D721Med (cell line): ENCODE measurements at regions not wholly inside any gene's neighbourhood (a gene's known extent, or its start where the extent isn't known, plus 50 kb on each side); places are given as distances from the start of the nearest gene placed in this dataset.

ENCODE experiments used
- DNase-seq: peaks from one replicate; pipeline ENCODE4 v3.0.0; 2011; ENCODE audit warnings: low spot score; ENCODE audit not compliant: insufficient read length
- FAIRE-seq: peaks from 2 replicates; lab custom pipeline; 2011; peaks lifted over from hg19 to GRCh38; lab: Jason Lieb, UNC
- CTCF ChIP-seq: IDR thresholded peaks from 2 replicates; pipeline ENCODE4 v1.5.1; 2012; ENCODE audit warnings: mild to moderate bottlenecking, control low read depth; ENCODE audit not compliant: insufficient read depth; ENCODE audit errors: missing control alignments

DNA sequence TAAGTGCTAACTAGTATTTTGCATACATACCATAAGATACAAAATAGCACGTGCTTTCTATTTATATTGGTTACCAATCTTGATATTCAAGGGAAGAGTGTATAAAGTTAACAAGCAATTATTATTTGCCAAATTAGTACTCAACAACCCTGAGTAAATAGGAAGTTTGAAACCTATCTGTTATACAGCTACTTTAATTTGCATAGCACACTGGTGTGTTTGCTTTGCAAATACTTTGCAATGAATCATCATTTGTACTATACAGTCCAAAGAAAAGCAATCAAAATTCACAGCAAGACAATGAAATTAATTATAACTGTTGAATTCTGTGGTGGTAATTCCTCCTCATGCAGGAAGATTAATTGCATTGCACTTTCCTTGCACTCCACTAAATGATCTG is 469.1 kb downstream of the PRKD1 start:
- TF ChIP-seq CTCF = no peak
- no peak for DNase-seq
- no peak for FAIRE-seq

- DNase-seq (no peak), FAIRE-seq (no peak)
- no peak for TF ChIP-seq CTCF
Observed at GRCh38 chr14:29459531-29459930, 468.1 kb downstream of the PRKD1 start.

DNA sequence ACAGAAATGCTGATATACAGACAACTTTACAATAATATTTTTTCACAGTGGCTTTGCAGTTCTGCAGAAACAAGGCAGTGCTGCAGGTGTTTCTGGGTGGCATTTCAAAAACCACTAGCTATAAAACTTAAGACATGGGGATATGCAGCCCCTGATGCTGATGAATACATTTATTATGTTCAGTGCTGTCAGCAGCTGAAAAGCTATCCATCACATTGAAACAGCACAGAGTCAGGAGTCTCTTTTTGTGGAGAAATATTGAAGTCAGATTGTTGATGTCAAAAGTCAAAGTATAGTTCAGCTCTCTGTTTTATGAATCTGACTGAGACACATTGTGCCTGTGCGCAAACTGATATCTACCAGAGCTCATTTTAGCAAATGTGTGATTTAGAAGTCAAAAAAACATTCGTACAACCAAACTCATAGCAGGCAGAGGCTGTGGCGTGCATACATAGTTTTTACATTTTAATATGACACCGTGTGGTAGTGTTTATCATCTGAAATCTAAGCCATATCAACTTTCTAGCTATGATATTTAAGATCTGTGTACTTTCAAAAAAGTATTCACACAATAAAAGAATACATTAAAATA is 467.6 kb downstream of the PRKD1 start:
- no peak for TF ChIP-seq CTCF
- FAIRE-seq (no peak), DNase-seq (no peak)

- DNase-seq (no peak), FAIRE-seq (no peak)
- no peak for TF ChIP-seq CTCF
Observed at GRCh38 chr14:29461101-29461500, 466.5 kb downstream of the PRKD1 start.

DNA sequence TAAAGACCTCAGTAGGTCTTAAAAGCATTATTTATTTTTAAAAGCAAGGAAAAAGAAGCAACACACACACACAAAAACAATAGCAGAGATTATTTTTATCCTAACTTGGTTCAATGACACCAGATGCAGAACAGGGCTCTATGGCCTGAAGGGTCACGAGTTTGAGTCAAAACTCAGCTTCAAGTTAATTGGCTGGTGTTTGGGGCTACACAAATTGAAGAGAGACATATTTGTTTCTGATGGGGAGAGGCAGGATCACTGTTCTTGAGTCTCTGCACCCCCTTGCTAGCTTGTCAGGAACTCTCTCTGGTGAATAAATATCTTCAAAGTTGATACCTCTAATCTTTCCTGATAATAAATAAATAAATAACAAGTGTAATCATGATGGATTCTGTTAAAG is 466.1 kb downstream of the PRKD1 start:
- FAIRE-seq = no peak
- TF ChIP-seq CTCF = no peak

GRCh38 chr14:29462321-29462720 is 465.3 kb downstream of the PRKD1 start:
- TF ChIP-seq CTCF = no peak
- FAIRE-seq (no peak), DNase-seq (no peak)

More for the DNA sequence above, 466.1 kb downstream of the PRKD1 start:
- no peak for DNase-seq

DNA sequence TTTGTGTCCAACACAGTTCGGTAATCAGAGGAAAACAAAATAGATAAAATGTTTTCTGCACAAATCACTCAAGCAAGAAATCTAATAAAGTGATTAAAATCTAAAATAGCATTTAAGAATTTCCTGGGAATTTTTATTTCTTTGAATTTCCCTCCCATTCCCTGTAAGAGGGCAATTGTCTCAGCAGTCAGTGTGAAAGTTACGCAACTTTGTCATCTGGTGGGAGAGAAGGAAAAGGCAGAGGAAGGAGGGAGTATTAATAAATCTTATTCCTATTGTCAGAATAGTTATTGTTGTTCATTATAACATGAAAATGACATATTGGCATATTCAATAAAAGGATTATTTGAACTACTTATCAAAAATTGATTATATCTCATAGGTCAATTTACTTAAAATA is 464.9 kb downstream of the PRKD1 start:
- no peak for TF ChIP-seq CTCF
- no peak for DNase-seq
- no peak for FAIRE-seq
